ENCODE measurements at regions not wholly inside any gene's neighbourhood (a gene's known extent, or its start where the extent isn't known, plus 50 kb on each side); places are given as distances from the start of the nearest gene placed in this dataset.
"Not testable (repeated sequence)": the region's sequence is repeated elsewhere in the genome, so short reads cannot be mapped to it uniquely, and the experiment has no call there.

- DNase-seq: no peak
Measured at GRCh38 chr5:167295681-167296005, 995.8 kb upstream of the WWC1 start.

- DNase-seq: no peak
Measured at GRCh38 chr5:167296066-167296465, 995.4 kb upstream of the WWC1 start.

DNA sequence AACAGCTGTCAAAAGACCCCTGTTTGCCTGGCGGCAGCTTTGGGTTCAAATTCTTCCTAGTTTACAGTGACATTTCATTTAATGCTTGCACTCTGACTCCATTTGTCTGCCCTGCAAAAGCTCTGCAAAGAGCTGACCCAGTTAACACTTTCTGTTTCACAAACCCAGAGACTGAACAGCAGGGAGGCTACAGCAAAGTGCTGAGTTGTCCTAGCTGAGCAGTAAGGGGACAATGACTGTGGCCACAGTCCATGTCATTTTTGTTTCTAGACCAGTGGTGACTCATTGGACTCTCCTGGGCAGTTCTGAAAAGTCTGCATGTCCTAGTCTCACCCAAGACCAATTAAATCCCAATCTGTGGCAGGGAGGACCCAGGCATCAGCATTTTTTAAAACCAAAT, 994.8 kb upstream of the WWC1 start:
- no peak for DNase-seq

DNA sequence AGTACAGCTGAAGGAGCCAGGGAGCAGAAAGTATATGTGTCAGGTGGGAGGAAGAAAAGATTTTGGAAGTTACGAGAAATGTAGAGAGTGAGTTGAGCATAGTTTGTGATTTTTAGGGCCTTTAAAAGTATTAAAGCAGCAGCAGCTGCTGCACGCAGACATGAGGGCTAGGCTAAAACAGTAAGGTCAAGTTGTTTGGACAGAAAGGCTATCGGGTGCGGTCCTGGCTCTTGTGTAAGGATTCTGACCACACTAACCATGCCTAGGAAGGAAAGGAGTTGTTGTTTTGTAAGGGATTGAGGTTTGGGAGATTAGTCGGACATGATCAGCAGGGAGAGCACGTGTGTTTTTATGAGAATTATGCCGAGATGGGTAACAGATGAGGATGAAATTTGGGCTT, 991.6 kb upstream of the WWC1 start:
- not testable (repeated sequence) for DNase-seq

GRCh38 chr5:167303582-167303981, 987.9 kb upstream of the WWC1 start:
- DNase-seq: no peak

DNA sequence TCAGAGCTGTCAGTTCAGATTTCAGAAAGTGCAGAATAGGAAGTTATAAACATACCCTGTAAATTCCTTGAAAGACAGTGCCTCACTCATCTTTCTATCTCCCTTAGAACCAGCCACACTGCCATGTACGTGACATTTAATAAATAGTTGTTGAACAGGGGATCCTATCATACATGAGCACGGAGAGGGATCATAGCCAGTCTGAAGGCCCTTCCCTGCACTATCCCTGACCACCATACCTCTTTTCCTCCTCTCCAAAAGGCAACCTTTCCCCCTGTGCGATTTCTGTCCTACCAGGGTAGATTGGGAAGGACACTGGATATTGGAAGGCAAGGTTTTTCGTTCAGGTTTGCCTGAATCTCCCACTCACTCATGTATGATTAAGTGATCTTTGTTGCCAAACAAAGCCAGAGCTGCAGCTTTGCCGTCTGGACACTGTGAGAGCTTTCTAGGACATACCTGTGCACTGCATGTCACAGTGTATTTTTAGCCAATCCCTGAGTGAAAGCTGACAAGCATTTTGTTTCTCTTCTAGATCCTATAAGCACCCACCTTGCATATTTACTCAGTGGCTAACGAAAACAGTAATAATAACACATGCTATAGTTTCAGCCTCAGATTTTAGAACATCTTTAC, 986.5 kb upstream of the WWC1 start:
- DNase-seq: no peak

DNA sequence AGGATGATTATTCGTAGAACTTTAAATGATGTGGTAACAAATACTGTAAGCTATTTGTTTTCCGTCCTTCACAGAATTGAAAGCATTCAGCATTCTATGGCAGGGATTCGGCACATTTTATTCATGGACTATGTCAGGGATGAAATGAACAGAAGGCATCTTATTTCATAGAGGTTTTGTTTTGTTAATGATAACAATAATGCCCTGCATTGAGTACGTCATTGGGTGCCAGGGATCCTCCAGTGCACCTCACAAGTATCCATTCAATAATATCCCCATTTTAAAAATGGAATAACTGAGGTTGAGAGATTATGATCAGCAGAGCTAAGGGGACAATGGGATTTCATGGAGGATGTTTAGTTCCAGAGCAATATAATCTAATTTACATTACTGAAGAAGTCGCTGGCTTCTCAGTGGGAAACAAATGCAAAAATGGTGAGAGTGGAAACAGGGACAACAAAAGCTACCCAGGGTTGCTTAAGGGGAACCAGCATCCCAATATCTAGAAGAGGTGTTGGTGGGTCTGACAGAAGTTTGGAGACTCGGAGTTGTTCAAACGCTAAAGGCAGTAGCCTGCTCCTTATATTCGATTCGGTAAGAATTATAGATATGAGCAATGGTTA, 985.7 kb upstream of the WWC1 start:
- DNase-seq: no peak

DNA sequence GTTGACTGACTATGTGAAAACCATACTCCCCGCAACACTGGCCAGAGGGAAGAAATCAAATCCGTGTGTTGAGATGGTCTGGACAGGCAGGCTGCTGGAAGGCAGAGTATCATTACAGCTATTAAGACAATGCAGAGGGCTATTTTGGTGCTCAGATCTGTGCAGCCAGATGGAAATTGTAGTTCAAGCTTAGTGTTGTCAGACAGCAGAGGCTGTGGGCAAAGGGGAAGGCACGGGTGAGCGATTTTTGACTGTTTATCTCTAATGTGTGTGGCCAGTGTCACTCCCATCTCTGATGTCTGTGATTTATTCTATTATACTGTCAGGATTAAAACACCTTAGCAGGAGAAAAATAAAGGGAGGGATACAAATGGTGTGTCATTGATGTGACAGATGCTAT, 984.4 kb upstream of the WWC1 start:
- DNase-seq: no peak

DNA sequence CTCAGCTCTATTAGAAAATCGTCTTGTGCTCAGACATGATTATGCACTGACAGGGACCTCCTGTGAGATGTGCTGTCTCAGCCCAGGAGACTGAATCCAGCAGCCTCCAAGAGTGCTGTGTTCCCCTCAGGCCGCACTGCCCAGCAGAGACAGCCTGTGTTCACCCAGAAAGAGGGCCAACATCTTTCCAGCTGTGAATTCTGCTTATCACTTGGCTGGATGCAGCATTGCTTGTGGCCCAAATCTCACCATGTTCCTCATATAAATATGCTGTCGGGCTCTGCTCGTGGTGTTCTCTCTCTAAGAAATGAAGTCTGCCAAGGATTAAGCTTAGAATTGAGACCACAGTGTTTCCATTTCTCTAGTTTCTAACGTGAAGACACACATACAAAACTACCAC, 983.0 kb upstream of the WWC1 start:
- DNase-seq: no peak

DNA sequence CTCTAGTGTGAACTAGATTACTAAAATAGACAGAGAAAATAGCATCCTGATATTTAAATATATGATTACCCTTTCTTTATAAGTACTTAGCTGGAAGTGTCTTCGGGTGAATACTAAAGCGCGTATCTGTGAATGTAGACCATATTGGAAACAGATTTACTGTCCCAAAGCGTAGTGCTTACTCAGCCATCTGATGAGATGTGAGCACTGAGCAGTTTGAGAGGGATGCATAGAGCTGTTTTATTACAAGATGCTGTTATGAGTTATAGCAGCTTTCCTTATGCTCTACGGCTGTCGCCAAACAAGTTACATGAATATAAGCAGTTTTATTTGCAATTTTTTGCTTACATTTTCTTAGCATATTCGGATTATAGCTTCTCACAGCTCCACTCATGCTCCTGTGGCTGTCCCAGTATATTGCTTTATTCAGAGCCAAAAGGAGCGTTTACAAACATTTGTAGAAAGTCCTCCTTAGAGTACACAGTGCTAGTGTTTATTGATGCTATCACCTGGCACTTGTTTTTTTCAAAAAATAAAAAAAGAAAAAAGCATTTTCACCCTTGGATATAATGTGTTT, 981.4 kb upstream of the WWC1 start:
- DNase-seq: no peak

DNA sequence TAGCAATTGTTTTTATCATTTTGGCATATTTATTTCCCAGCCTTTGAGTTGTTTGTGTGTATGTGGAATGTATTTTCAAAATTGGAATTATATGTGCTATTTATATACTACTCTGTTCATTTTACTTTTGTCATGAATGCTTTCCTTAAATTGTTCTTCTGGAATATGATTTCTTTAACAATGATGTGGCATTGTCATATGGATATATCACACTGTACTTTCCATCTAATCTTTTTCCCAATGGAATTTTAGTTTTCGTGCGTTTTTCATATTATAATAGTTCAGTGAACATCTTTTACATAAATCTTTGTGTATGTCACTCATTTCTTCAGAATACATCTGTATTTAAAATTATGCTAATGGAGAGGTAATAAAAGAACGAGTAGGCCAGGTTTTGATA, 980.1 kb upstream of the WWC1 start:
- no peak for DNase-seq

DNA sequence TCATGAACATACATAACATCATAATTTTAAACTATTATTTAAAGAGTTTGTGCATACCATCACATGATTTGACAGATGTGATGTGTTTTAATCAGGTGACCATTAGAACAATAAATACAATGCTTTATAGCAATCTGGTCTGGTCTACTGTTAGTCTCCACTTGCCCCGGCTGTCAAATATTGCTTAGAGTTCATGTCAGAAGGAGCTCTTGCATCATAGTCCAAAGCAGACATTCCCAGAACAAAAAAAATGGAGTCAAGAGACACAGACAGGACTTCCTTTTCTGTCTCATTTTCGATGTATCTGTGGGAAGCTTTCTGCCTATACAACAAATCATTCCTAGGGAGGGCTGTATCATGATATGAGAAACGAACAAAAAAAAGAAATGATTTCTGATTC, 979.2 kb upstream of the WWC1 start:
- no peak for DNase-seq

DNA sequence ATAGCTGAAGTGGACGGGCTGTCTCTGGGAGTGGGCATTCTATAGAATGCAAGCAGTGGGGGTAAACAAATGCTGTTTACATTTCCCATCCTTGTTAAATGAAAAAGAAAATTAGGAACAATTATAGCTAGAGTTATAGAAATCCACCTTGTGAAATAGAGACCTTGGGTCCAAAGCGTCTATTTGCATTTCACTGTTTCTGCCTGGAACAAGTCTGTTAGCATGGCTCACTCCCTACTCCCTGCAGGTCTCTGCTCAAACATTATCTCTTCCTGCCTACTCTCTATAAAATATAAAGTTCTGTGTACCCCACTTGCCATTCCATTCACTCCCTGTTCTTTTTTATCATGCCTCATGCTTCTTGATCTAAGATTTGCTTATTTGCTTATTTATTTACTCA, 975.7 kb upstream of the WWC1 start:
- no peak for DNase-seq

GRCh38 chr5:167317884-167318283, 973.6 kb upstream of the WWC1 start:
- no peak for DNase-seq

DNA sequence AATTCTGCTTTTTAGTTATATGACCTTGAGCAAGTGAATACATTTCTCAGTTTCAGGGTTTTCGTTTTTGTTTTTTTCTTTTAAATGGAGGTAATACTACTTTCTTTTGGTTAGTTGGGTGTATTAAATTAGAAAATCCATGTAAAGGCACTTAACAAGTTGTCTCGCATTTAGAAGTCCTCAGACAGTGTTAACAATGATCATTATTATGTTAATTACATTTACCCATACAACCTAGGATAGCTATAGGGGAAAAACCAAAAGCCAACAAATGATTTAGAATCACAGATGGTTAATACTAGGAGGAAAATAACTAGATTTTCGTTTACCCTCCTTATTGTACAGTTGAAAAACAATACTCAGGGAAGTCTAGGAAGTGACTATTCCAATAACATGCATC, 972.2 kb upstream of the WWC1 start:
- no peak for DNase-seq

DNA sequence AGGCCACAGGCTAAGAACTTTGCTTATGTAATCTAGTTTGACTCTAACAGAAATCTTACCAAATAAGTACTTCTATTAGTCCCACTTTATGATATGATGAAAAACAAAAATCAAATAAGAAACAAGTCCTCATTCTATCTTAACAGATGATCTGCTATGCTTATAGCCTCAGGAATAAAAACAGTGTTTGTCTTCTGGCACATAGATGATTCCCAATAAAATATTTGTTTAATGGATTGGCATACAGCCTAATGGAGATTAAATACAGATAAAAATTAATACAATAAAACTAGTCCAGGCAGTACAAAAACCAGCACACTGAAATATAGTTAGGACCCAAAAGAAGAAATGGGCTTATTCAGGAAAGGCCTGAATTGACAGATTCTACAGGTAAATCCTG, 971.4 kb upstream of the WWC1 start:
- DNase-seq: no peak

- no peak for DNase-seq
Measured at GRCh38 chr5:167332309-167332708, 959.1 kb upstream of the WWC1 start.

DNA sequence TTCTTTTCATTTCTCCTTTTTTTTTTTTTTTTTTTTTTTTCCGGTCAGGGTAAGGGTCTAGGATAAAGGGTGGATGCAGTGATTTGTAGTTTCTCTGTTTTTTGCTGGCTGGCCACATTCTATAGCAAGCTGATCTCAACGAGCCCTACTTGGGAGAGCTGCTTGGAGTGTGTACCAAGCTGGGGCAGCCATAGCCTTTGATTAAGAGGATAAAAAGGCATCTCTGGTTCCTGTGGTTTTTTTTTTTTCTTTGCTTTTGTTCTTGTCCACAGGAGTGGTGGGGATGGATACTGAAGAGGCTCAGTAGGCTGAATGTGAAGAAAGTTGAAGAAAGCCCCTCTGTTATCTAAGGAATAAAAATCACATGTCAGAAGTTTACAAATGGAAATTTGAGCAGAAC, 955.3 kb upstream of the WWC1 start:
- DNase-seq: no peak

DNA sequence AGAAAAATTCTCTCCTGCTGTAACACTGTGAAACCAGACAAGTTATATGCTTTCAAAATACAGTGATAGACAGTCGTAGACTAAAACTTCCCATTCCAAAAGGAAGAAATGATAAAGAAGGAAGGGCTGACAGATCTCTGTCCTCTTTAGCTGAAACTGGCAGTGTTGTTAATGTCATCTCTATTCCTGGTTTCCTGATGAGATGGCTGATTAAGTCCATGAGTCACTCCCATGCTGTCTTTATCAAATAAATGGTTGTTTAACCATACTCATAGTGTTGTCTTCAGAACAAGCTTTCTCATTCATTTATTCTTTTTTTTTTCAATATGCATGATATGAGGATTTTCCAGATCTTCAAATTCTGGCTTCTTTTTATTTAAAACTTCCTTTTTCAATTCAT, 952.2 kb upstream of the WWC1 start:
- no peak for DNase-seq

DNA sequence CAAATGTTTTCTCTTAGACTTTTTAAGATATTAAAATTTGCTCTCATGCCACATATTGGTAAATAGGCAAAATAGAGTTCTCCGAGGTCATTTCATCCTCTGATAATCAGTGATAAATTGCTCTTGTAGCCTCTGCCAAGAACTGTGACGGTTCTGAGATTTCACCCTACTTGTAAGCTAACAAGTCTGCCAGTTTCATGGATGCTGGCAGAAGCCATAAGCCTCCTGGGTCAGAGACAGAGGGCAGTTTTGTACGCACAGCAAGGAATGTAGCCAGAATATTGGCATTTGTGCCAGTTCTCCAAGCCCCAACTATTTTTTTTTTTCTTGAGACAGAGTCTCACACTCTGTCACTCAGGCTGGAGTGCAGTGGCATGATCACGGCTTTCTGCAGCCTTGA, 945.0 kb upstream of the WWC1 start:
- no peak for DNase-seq

DNA sequence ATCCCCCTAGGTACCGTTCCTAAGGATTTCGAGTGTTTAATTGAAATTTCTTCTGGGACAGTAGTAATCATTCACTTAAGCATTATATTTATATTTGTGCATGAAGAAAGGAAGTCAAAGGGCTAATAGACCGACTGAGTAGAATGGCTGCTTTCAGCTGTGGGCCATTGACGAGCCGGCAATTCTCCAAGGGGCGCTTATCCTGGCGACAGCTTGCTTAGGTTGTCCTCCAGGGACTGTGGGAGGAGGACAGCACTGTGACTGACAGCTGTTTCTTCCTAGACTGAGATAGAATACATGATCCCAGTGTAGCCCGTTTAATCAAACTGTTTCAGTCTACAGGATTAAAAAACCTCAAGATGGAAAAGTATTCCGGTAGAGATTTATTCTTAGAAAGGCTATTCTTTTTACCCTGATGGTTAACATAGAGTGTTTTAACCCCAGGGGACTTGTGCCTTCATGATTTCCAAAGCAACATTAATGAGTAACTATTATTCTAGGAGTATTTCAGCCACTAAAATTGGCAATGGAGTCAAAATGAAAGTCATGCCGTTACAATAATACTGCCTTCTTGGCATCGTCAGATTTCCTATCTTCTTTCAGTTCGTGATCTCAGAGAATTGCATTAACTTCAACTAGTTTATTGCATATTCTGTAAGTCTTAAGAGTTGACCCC, 943.1 kb upstream of the WWC1 start:
- no peak for DNase-seq

- DNase-seq: no peak
Measured at GRCh38 chr5:167348980-167349379, 942.5 kb upstream of the WWC1 start.

- DNase-seq: no peak
Measured at GRCh38 chr5:167351316-167351715, 940.1 kb upstream of the WWC1 start.

DNA sequence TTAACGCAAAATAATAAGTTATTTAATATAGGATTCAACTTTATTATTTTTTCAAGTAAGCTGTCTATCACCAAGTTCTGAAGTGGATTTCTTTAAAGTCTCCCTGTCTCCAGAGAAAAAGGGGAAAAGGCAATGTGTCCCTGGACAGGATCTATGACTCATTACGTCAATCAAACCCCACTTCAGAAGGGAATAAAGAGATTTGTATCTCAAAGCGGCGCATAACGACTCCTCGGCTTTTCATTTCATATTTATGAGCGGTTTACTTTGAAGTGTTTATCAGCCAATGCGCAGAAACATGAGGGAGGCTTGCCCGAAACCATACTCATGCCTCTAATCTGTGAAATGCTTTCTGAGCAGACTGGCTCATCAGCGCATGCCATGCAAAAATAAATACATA, 938.6 kb upstream of the WWC1 start:
- DNase-seq: no peak

DNA sequence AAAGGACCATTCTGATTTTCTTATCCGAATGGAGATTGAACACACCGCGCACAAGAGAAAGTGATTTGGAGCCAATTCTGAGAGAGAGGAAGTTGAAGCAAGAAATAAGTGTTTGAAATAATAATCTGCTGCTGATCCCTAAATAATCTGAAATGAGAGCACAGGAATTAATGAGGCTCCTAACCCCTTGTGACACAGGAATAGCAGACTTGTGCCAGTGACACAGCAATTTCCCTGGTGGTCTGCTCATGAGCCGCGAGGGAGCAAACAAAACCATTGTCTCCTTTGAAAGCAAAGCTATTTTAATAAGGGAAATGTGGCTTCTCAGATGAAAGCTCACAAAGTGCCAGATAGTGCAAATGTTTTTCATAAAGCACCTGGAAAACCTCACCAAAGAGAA, 936.1 kb upstream of the WWC1 start:
- DNase-seq: no peak

Measured in left hindlimb (tissue), 1 donor.